Testis (tissue), 2 donors: ENCODE measurements at regions not wholly inside any gene's neighbourhood (a gene's known extent, or its start where the extent isn't known, plus 50 kb on each side); places are given as distances from the start of the nearest gene placed in this dataset.

Experiments used
- CTCF ChIP-seq, 3 experiments: fragments of 450-650 bp in 2 of 3; fragments of 200-600 bp in 1 of 3; sonication (generic) in 1 of 3; IDR thresholded peaks; one replicate each; pipeline ENCODE4 v1.5.1; 2016 to 2019; ENCODE audit warnings: antibody characterized with exemption in 3 of 3, mild to moderate bottlenecking in 2 of 3, moderate library complexity in 1 of 3
- POLR2A ChIP-seq: fragments of 450-650 bp; IDR thresholded peaks from one replicate; pipeline ENCODE4 v1.6.1; 2017; ENCODE audit warnings: antibody characterized with exemption, mild to moderate bottlenecking, moderate library complexity

- TF ChIP-seq CTCF (IDR thresholded peaks at IDR 0.05) (no peak), POLR2A (no peak)
These were observed 122.1 kb downstream of the CD164 start for GRCh38 chr6:109260126-109260525.
